DMS153 (cell line): ENCODE measurements at regions not wholly inside any gene's neighbourhood (a gene's known extent, or its start where the extent isn't known, plus 50 kb on each side); places are given as distances from the start of the nearest gene placed in this dataset.
"Not testable (repeated sequence)": the region's sequence is repeated elsewhere in the genome, so short reads cannot be mapped to it uniquely, and the experiment has no call there.

ENCODE experiments used
- DNase-seq: peaks from one replicate; lab custom pipeline; 2025; lab: John Stamatoyannopoulos, UW

DNA sequence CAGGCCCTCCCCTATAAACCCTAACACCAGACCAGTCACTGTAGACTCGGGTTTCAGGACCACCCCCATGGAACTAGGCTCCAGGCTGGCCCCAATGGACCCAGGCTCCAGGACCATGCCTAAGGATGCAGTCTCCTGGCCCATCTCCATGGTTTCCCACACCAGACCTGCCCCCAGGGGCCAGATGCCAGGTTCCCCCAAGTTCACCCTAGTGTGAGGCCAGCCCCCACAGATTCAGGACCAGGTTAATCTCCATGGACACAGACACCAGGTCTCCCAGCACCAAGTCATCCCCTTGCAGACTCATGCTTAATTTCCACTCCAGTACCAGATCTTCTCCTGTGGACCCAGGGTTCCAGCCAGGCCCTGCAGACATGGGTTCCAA lies 103.8 kb upstream of the LANCL2 start:
- DNase-seq = no peak

DNA sequence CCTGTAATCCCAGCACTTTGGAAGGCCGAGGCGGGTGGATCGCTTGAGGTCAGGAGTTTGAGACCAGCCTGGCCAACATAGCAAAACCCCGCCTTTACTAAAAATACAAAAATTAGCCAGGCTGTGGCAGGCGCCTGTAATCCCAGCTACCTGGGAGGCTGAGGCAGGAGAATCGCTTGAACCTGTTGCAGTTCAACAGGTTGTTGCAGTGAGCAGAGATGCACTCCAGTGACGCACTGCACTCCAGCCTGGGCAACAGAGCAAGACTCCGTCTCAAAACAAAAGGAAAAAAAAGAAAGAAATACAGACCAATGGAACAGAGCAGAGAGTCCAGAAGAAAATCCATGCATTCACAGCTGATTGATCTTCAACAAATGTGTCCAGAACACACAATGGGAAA lies 99.8 kb upstream of the LANCL2 start:
- DNase-seq = not testable (repeated sequence)

DNA sequence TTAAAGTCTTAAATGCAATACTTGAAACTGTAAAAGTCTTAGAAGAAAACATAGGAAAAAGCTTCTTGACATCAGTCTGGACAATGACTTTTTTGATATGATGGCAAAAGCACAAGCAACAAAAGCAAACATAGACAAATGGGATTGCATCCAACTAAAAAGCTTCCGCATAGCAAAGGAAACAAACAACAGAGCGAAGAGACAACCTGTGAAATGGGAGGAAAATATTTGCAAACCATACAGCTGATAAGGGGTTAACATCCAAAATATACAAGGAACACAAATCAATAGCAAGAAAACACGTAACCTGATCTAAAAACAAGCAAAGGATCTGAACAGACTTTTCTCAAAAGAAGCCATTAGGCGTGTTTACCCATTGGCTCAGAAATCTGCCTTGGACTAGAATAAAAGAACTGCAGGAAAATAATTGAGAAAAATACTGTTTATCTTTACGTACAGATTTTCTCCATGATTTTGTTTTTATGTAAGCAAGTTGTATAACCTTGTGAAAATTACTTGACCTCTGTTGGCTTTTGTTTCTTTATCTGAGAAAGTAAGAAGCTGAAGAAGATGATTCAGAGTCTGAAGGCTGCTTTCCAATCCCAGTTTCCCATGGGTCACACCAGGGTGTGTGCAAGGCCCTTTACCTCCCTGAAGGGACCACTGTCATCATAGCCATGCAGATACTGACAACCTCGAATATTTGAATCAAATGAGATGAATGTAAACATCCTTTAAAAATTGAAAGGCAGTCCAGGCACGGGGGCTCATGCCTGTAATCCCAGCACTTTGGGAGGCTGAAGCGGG lies 99.1 kb upstream of the LANCL2 start:
- DNase-seq = peak; percentile 15

DNA sequence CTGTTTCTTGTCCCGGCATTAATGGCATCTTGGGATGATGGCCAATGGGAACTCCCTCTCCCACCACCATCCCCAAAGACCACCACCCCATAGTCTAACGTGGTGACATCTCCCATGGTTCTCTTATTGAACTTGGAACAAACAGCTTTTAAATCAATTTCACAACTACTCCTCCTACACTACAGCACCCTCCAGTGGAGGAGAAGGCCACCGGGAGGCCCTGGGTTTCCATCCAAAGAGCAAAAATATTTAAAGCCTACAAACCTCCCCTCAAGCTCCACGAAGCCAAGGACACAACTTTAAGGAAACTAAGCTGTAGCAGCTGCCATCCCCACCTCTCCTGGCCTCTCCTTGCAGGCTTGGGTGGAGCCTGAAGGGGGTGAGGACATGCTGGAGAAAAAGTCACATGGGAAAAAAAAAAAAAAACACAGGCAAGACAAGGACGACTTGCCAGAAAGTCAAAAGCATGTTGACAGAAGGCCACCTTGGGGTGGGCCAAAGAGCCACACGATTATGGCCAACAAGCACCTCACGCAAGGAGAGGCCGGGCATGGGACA lies 94.0 kb upstream of the LANCL2 start:
- DNase-seq = no peak

DNA sequence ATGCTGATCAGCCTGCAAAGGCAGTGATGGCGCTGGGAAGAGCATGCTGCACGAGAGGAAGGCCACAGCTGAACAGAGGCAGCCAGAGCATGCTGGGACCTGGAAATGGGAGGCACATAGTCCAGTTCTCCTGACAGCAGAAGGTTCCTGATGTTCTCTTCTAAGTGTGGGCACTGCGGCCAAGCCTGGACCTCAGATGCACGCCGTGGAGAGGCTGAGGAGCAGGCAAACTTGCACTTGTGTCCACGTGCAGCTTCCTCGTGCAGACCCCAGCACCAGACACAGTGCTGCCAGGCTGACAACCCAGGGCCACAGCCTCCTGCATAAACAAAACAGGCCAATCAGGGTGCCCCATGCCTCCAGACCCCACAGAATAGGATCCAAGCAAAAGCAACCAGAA lies 93.5 kb upstream of the LANCL2 start:
- no peak for DNase-seq

DNA sequence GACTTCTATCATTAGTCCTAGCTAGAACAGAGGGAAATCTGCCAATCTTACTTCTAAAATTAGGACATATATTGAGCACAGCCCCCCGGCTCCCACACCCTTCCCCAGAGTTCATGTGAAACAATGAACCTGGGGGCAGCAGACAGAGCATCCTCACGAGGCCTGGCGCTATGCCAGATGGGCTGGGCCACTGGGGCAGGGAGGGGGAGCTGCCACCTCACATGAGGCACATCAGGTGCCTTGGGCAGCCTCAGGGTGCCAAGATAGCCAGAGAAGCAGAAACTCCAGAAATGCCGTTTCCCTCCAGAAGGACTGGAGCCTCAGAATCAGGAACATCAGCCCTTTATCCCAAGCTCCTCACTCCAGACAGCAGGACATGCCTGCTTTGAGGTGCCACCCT lies 92.8 kb upstream of the LANCL2 start:
- no peak for DNase-seq

DNA sequence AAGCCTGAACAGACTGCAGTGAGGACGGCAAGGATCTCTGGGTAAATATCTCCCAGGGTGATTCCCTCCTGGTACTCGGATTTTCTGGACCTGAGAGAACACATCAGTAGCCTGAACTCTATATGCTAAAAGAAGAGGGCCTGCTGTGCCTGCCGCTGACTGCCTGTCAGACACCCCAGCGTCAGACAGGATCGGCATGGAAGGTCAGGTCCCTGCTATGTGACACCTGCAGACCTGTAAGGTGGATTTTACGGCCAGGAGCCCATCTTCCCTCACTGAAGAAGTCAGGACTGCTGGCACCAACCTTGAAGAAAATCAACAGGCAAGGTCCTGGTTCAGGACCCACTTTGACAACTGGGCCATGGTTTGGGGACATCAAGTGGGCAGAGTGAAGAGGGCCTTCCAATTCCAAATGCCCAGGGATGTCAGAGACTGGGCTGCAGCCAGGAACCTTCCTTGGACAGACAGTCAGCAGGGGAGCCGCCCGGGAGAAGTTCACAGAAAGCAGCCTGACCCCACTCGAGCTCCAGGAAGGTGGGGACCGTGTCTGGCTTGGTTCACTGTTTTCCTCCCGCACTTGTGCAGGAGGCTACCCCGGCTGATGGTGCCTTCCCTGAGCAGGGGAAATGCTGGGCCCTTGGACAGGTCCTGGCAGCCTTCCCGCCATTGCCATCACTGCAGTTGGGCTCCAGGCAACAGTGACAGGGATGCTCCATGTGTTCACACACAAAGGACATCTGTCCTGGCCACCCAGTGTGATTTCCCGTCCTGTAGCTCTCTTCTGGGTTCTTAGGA lies 91.8 kb upstream of the LANCL2 start:
- no peak for DNase-seq

DNA sequence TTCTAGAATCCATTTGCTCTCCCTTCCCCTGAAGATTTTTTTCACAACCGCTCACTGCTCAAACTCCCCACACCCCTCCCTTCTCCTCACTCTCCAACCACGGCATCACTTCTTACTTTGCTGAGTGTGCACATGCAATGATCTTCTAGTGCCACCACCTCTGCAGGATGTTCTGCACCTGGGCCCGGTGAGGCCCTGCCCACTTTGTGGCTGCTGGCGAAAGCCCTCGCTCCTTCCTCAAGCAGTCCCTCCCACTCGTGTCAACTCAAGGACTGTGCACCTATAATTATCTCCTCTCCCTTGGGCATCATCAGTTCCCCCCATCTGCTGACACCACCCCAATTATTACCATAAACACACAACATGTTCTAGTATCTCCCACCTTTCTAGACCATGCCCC lies 91.0 kb upstream of the LANCL2 start:
- no peak for DNase-seq

DNA sequence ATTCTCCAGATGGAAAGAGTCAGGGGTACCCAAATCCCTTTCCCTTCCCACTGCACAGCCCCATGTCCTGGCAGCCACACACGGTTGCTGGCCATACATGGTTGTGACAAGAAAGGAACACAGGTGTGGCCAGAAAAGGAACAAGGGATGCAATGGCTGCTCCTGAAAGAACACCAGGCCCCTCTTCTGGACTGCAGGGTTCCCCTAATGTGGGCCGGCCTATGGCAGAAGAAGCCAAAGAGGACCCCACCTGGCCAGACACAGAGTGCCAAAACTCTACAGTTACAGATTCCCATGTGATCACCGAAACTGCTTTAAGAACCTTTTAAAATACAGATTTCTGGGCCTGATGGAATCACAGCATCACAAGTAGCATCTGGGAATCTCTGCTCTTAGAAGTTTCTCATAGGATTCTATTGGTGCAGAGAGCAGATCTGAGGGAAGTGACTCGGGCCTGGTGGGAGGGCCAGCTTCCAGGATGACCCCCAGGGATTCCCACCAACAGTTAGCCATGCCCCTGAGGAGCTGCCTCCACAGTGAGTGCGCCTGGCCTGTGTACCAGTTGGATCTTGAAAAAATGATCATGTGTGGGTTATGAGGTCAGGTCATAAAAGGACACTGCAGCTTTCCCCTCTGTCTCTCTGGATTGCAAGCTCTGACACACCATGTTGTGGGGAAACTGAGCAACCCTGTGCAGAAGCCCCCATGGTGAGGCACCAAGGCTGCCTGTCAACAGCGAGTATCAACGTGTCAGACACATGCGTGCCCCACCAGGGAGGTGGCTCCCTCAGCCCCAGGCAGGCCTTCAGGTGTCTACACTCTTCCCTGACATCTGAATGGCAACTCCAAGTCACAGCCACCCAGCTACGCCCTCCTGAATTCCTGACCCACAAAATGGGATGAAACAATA lies 89.6 kb upstream of the LANCL2 start:
- DNase-seq = no peak

DNA sequence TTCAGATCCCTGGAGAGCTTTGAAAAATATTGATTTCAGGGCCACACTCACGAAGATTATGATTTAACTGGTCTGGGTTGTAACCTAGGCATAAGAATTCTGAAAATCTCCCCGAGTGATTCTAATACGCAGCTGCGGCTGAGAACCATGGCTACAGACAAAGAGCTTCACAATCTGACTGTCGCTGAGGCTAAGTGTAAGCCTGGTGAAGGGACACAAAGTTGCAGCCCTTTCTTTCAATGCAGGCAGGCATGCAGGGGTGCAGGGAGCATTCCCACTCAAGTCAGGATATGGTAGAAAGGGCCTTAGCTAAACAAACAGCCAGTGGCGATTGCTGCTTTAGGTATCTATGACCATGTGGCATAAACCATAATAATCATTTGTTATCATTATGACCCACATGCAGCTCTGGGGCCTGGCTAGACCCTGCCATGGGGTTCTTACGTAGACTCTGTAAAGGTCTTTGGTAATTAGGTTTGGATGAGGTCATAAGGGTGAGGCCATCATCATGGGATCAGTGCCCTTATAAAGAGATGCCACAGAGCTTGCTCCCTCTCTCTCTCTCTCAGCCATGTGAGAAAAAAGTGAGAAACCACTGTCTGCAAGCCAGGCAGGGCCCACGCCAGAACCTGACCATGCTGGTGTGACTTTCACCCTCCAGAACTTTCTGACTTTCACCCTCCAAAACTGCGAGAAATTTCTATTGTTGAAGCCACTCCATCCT lies 88.4 kb upstream of the LANCL2 start:
- no peak for DNase-seq

DNA sequence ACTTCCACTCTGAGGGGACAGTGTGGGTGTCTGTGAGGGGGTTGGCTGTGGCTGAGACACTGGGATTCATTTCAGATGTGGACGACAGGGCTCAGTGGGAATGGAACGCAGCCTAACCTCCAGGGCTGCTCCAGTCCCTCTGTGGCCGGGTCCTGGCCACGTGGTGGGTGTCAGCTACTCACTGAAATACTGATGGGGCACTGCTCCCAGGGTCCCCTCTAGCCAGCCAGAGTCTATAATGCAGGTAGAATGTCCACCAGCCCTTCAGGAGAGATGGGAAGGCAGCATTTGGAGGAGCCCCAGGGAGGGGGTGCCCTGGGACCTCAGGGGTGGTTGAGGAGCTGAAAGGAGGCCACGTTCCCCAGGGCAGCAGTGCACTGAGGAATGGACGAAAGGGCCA lies 87.2 kb upstream of the LANCL2 start:
- no peak for DNase-seq

DNA sequence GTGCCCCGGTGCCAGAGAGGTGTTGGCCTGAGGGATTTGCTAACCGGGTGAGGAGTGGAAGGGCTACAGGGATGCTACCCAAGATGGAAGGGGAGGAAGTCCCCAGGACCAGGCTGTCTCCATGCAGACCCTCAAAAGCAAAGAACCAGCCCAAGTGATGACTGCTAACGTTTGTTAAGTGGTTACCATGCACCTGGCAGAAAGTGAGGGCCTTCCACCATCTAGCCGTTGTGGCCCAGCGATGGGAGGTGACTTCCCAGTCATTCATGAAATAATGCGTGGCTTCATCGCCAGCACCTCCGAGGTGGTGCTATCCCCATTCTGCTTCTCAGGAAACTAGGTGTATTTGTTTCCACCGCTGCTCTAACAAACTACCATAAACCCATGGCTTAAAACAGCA lies 86.8 kb upstream of the LANCL2 start:
- DNase-seq = no peak

DNA sequence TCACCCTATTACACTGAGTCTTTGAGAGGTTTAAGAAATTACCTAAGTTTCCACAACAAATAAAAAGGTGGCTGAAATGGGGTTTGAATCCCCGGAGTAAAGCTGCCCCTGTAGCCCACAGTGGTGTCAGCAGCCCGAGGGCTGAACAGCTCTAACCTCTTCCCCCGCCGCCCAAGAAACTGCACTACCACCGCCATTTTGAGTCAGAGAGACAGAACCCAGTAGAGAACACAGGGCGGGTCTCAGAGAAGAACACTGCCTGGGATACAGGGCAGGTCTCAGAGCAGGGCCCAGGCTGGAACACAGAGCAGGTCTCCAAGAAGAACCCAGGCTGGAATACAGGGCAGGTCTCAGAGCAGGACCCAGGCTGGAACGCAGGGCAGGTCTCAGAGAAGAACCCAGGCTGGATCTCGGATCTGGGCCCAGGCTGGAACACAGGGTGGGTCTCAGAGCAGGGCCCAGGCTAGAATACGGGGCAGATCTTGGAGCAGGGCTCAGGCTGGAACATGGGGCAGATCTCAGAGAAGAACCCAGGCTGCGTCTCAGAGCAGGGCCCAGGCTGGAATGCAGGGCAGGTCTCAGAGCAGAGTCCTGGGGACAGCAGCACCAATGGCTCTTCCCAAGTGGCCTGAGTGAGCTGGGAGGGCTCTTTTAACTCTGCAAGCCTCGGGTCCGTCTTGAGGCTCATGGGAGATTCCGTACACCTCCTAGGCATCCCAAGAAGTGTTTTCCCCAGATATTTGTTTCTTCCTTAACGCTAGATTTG lies 85.9 kb upstream of the LANCL2 start:
- DNase-seq = no peak

DNA sequence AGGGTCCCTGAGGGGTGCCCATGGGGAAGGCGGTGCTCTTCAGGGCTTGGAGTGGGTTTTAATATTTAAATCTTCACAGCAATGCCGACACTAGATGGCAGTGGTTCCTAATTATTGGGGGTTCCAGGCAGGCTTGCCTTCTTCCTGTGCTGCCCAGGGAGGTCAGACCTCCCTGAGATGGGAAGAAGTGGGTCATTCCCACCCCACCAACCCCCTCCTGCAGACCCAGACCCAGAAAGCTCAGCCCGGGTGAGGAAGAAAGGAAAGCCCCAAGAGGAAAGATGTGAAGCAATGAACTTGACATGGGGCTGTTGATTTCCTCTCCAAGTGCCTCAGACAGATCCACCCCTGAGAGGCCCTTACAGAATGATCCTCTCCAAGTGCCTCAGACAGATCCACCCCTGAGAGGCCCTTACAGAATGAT lies 85.1 kb upstream of the LANCL2 start:
- peak; percentile 11 for DNase-seq

DNA sequence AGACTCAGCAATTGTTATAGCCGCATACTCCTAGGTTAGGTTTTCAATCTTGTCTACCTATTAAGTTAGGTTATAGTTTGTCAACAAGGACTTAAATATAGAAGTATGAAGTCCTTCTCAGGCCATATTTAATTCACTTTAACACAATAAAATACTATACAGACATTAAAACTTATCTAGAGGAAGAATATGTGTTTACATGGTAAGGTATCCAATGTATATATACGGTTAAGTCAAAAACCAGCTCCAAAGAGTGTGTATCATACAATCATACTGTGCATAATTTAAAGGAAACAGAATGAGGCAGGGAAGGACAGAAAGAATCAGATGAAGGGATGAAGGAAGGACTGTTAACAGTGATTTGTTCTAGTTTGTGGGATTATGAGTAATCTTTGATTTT lies 79.5 kb upstream of the LANCL2 start:
- no peak for DNase-seq

DNA sequence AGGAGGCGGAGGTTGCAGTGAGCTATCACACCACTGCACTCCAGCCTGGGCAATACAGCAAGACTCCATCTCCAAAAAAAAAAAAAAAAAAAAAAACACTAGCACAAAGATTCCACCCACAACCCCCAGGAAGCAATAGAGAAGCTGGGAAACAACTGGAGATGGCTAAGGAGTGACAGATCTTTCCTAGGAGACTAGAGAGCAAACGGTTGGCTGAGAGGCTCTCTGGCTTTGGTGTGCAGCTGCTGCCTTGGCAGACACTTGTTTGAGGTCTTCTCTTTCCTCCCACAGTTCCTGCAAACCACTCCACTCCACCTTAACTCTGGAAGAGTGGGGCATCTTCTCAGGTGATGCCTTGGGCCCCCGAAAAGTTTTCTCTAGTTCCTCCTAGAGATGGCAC lies 78.5 kb upstream of the LANCL2 start:
- DNase-seq = no peak

DNA sequence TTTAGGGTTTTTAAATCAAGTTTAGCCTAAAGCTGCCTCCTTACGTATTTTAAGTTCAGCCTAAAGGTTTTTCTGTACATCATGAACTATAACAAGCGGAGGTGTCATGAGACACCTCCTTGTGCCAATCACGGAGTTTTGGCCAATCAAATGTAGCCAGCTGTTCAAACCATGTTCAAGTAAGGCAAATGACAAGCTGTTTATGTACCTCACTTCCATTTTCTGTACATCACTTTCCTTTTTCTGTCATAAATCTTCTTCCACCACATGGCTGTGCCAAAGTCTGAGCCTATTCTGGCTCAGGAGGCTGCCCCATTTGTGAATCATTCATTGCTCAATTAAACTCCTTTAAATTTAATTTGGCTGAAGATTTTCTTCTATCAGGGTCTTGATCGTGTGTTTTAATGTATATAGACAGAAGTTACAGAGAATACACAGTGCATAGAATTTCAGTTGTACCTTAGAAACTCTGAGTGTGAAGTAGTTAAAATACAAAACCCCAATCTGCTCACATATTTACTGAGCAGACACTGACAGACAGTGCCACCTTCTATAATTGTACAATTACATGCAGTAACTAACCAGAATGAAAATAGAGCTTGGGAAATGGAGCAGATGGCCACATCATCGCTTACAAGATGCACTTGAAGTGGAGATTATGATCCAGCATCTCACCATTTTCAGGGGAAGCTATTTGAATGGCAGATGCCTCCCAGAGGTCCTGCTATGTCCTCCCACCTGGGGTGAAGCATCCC lies 76.9 kb upstream of the LANCL2 start:
- DNase-seq = no peak

DNA sequence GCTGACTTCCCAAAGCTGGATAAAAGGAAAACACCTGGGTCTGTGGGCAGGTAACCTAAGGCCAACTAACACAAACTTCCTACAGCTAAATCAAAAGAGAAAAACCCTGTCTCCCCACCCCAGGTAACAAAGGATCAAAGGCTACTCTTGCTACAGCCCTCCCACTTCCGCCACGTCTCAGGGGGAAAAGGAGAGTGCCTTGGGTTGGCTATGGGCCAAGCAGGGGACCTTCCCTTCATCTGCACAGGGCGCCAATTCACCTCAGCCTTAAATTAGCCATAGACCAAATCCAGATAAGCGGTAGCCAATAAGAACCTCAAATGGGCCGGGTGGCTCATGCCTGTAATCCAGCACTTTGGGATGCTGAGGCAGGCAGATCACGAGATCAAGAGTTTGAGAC lies 69.1 kb upstream of the LANCL2 start:
- DNase-seq = no peak

DNA sequence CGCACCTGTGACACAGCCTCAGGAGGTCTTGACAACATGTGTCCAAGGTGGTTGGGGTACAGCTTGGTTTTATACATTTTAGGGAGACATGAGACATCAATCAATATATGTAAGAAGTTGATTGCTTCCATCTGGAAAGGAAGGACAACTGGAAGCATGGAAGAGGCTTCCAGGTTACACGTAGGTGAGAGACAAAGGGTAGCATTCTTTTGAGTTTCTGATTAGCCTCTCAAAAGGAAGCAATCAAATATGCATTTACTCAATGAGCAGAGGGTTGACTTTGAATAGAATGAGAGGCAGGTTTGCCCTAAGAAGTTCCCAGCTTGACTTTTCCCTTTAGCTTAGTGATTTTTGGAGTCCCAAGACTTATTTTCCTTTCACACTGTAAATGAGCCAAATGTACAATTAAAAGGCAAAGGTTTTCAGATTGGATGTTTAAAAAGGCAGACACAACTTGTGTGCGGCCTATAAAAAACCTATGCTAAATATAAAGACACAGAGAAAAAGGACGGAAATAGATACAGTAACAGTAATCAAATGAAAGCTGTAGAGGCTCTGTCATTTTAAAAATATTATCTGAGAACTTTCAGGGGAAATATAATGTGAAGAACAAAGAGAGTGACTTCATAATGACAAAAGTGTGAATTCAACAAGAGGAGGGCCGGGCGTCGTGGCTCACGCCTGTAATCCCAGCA lies 65.7 kb upstream of the LANCL2 start:
- no peak for DNase-seq
